ENCODE measurements at regions not wholly inside any gene's neighbourhood (a gene's known extent, or its start where the extent isn't known, plus 50 kb on each side); places are given as distances from the start of the nearest gene placed in this dataset.
"Not testable (repeated sequence)": the region's sequence is repeated elsewhere in the genome, so short reads cannot be mapped to it uniquely, and the experiment has no call there.

GRCh38 chr2:215889240-215889969 lies 123.9 kb downstream of the MREG start:
- DNase-seq = not testable (repeated sequence)

GRCh38 chr2:215888680-215889079 lies 124.7 kb downstream of the MREG start:
- DNase-seq = no peak

- no peak for DNase-seq
Measured at GRCh38 chr2:215887303-215887702, 126.0 kb downstream of the MREG start.

- no peak for DNase-seq
Measured at GRCh38 chr2:215886022-215886421, 127.3 kb downstream of the MREG start.

- no peak for DNase-seq
Measured at GRCh38 chr2:215885536-215885935, 127.8 kb downstream of the MREG start.

GRCh38 chr2:215884451-215885087 lies 128.8 kb downstream of the MREG start:
- DNase-seq = no peak

GRCh38 chr2:215883799-215884198 lies 129.6 kb downstream of the MREG start:
- no peak for DNase-seq

GRCh38 chr2:215882689-215883088 lies 130.7 kb downstream of the MREG start:
- DNase-seq = no peak

- DNase-seq = no peak
Measured at GRCh38 chr2:215881582-215881981, 131.8 kb downstream of the MREG start.

- DNase-seq = no peak
Measured at GRCh38 chr2:215880970-215881369, 132.4 kb downstream of the MREG start.

GRCh38 chr2:215879977-215880940 lies 133.1 kb downstream of the MREG start:
- no peak for DNase-seq

- no peak for DNase-seq
Measured at GRCh38 chr2:215879331-215879730, 134.0 kb downstream of the MREG start.

GRCh38 chr2:215878476-215879063 lies 134.8 kb downstream of the MREG start:
- DNase-seq = no peak

GRCh38 chr2:215876937-215877238 lies 136.5 kb downstream of the MREG start:
- no peak for DNase-seq

GRCh38 chr2:215876139-215876936 lies 137.0 kb downstream of the MREG start:
- no peak for DNase-seq

- no peak for DNase-seq
Measured at GRCh38 chr2:215874418-215874817, 138.9 kb downstream of the MREG start.

- DNase-seq = no peak
Measured at GRCh38 chr2:215870986-215871385, 142.4 kb downstream of the MREG start.

GRCh38 chr2:215870088-215870490 lies 143.3 kb downstream of the MREG start:
- no peak for DNase-seq

- DNase-seq = no peak
Measured at GRCh38 chr2:215868846-215869543, 144.4 kb downstream of the MREG start.

- DNase-seq = no peak
Measured at GRCh38 chr2:215866606-215867005, 146.7 kb downstream of the MREG start.

- DNase-seq = no peak
Measured at GRCh38 chr2:215863687-215864086, 149.7 kb downstream of the MREG start.

GRCh38 chr2:215862351-215862771 lies 151.0 kb downstream of the MREG start:
- no peak for DNase-seq

All from 8988T (cell line).